ENCODE measurements at regions not wholly inside any gene's neighbourhood (a gene's known extent, or its start where the extent isn't known, plus 50 kb on each side); places are given as distances from the start of the nearest gene placed in this dataset.
"Not testable (repeated sequence)": the region's sequence is repeated elsewhere in the genome, so short reads cannot be mapped to it uniquely, and the experiment has no call there.

DNA sequence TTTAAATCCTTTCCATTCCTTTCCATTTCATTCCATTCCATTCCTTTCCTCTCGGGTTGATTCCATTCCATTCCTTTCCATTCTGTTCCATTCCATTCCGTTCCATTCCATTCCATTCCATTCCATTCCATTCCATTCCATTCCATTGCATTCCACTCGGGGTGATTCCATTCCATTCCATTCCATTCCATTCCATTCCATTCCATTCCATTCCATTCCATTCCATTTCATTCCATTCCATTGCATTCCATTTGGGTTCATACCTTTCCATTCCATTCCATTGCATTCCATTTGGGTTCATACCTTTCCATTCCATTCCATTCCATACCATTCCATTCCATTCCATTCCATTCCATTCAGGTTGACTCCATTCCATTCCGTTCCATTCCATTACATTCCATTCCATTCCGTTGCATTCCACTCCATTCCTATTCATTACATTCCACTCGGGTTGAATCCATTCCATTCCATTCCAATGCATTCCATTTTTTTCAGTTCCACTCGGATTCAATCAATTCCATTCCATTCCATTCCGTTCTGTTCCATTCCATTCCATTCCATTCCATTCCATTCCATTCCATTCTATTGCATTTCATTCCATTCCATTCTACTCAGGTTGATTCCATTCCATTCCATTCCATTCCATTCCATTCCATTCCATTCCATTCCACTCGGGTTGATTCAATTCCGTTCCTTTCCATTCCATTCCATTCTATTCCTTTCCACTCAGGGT lies 164.4 kb downstream of the CWH43 start:
- H3K4me1 ChIP-seq (ENCODE audit: control insufficient read depth in 2 of 2, insufficient read depth in 2 of 2, low read length in 2 of 2); H3K27ac Mint-ChIP-seq; POLR2A ChIA-PET; intact Hi-C loops (cut with micrococcal nuclease); DNase-seq; H3K27ac ChIP-seq (ENCODE audit: low read depth, low read length); H3K4me3 Mint-ChIP-seq; CTCF ChIA-PET; H3K36me3 ChIP-seq (ENCODE audit: control insufficient read depth in 2 of 3, insufficient read depth in 3 of 3, low read length in 3 of 3); H3K27me3 ChIP-seq (ENCODE audit: control insufficient read depth in 2 of 2, insufficient read depth in 2 of 2, low read length in 2 of 2); H3K27me3 Mint-ChIP-seq; H3K4me3 ChIP-seq (ENCODE audit: low read length): not testable (repeated sequence)
- peaks cover 36 to 70% (median 63%) of the 10 kb centered on the region in 5 donors for H3K36me3 Mint-ChIP-seq
- peaks cover 46 to 100% (median 81%) of the 10 kb centered on the region in 11 donors for H3K9me3 Mint-ChIP-seq
- peak; percentile 12 for ATAC-seq
- peaks cover 0 to 43% (median 0%) of the 10 kb centered on the region in 7 donors for H3K4me1 Mint-ChIP-seq
- H3K9me3 ChIP-seq (ENCODE audit: control insufficient read depth in 2 of 3, low read length in 3 of 3), result peaks cover 20 to 86% (median 20%) of the 10 kb centered on the region in 3 experiments

DNA sequence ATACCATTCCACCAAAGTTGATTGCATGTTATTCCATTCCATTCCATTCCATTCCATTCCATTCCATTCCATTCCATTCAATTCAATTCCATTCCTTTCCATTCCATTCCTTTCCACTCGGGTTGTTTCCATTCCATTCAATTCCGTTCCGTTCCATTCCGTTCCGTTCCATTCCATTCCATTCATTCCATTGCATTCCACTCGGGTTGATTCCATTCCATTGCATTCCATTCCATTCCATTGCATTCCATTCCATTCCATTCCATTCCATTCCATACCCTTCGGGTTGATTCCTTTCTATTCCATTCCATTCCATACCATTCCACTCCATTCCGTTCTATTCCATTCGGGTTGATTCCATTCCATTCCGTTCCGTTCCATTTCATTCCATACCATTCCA lies 166.9 kb downstream of the CWH43 start:
- H3K27ac ChIP-seq (ENCODE audit: low read depth, low read length); H3K36me3 ChIP-seq (ENCODE audit: control insufficient read depth in 2 of 3, insufficient read depth in 3 of 3, low read length in 3 of 3); H3K27me3 Mint-ChIP-seq; H3K4me1 ChIP-seq (ENCODE audit: control insufficient read depth in 2 of 2, insufficient read depth in 2 of 2, low read length in 2 of 2); POLR2A ChIA-PET; CTCF ChIA-PET; H3K27me3 ChIP-seq (ENCODE audit: control insufficient read depth in 2 of 2, insufficient read depth in 2 of 2, low read length in 2 of 2); H3K4me3 Mint-ChIP-seq; H3K27ac Mint-ChIP-seq; intact Hi-C loops (cut with micrococcal nuclease); DNase-seq; H3K4me3 ChIP-seq (ENCODE audit: low read length): not testable (repeated sequence)
- peaks cover 0 to 45% (median 0%) of the 10 kb centered on the region in 7 donors for H3K4me1 Mint-ChIP-seq
- ATAC-seq, result peak; percentile 33
- peaks cover 15 to 69% (median 17%) of the 10 kb centered on the region in 3 experiments for H3K9me3 ChIP-seq (ENCODE audit: control insufficient read depth in 2 of 3, low read length in 3 of 3)
- peaks cover 45 to 100% (median 80%) of the 10 kb centered on the region in 11 donors for H3K9me3 Mint-ChIP-seq
- peaks cover 28 to 74% (median 56%) of the 10 kb centered on the region in 5 donors for H3K36me3 Mint-ChIP-seq

DNA sequence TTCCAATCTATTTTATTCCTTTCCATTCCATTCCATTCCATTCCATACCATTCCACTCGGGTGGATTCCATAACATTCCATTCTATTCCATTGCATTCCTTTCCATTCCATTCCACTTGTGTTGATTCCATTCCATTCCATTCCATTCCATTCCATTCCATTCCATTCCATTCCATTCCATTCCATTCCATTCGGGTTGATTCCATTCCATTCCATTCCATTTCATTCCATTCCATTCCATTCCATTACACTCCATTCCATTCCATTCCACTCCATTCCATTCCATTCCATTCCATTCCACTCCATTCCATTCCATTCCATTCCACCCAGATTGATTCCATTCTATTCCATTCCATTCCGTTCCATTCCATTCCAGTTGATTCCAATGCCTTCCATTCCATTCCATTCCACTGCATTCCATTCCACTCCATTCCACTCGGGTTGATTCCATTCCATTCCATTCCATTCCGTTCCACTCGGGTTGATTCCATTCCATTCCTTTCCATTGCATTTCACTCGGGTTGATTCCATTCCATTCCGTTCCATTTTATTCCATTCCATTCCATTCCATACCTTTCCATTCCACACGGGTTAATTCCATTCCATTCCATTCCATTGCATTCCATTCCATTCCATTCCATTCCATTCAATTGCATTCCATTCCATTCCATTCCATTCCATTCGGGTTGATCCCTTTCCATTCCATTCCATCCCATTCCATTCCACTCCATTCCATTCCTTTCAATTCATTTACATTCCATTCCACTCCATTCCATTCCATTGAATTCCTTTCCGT lies 168.4 kb downstream of the CWH43 start:
- Mint-ChIP-seq H3K36me3 (peaks cover 25 to 61% (median 49%) of the 10 kb centered on the region in 5 donors), H3K4me1 (peaks cover 0 to 42% (median 0%) of the 10 kb centered on the region in 7 donors), H3K9me3 (peaks cover 42 to 92% (median 70%) of the 10 kb centered on the region in 11 donors)
- POLR2A ChIA-PET; H3K4me1 ChIP-seq (ENCODE audit: control insufficient read depth in 2 of 2, insufficient read depth in 2 of 2, low read length in 2 of 2); H3K27ac ChIP-seq (ENCODE audit: low read depth, low read length); DNase-seq; H3K27me3 ChIP-seq (ENCODE audit: control insufficient read depth in 2 of 2, insufficient read depth in 2 of 2, low read length in 2 of 2); intact Hi-C loops (cut with micrococcal nuclease); H3K4me3 ChIP-seq (ENCODE audit: low read length); H3K4me3 Mint-ChIP-seq; H3K27me3 Mint-ChIP-seq; CTCF ChIA-PET; H3K36me3 ChIP-seq (ENCODE audit: control insufficient read depth in 2 of 3, insufficient read depth in 3 of 3, low read length in 3 of 3); H3K27ac Mint-ChIP-seq: not testable (repeated sequence)
- peaks cover 15 to 57% (median 17%) of the 10 kb centered on the region in 3 experiments for H3K9me3 ChIP-seq (ENCODE audit: control insufficient read depth in 2 of 3, low read length in 3 of 3)
- peak; percentile 67 for ATAC-seq

DNA sequence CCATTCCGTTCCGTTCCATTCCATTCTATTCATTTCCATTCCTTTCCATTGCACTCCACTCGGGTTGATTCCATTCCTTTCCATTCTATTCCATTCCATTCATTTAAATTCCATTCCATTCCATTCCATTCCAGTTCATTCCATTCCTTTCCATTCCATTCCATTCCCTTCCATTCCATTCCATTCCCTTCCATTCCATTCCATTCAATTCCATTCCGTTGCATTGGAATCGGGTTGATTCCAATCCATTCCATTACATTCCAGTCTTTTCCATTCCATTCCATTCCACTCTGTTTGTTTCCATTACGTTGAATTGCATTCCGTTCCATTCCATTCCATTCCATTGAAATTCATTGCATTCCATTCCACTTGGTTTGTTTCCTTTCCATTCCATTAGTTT lies 169.2 kb downstream of the CWH43 start:
- H3K36me3 ChIP-seq (ENCODE audit: control insufficient read depth in 2 of 3, insufficient read depth in 3 of 3, low read length in 3 of 3); H3K4me3 ChIP-seq (ENCODE audit: low read length); H3K27ac Mint-ChIP-seq; H3K27me3 Mint-ChIP-seq; H3K4me1 ChIP-seq (ENCODE audit: control insufficient read depth in 2 of 2, insufficient read depth in 2 of 2, low read length in 2 of 2); H3K4me3 Mint-ChIP-seq; ATAC-seq; POLR2A ChIA-PET; intact Hi-C loops (cut with micrococcal nuclease); H3K27me3 ChIP-seq (ENCODE audit: control insufficient read depth in 2 of 2, insufficient read depth in 2 of 2, low read length in 2 of 2); H3K27ac ChIP-seq (ENCODE audit: low read depth, low read length); CTCF ChIA-PET; DNase-seq: not testable (repeated sequence)
- peaks cover 12 to 51% (median 14%) of the 10 kb centered on the region in 3 experiments for H3K9me3 ChIP-seq (ENCODE audit: control insufficient read depth in 2 of 3, low read length in 3 of 3)
- H3K36me3 Mint-ChIP-seq, result peaks cover 22 to 55% (median 44%) of the 10 kb centered on the region in 5 donors
- H3K9me3 Mint-ChIP-seq, result peaks cover 37 to 84% (median 63%) of the 10 kb centered on the region in 11 donors
- peaks cover 0 to 36% (median 0%) of the 10 kb centered on the region in 7 donors for H3K4me1 Mint-ChIP-seq

DNA sequence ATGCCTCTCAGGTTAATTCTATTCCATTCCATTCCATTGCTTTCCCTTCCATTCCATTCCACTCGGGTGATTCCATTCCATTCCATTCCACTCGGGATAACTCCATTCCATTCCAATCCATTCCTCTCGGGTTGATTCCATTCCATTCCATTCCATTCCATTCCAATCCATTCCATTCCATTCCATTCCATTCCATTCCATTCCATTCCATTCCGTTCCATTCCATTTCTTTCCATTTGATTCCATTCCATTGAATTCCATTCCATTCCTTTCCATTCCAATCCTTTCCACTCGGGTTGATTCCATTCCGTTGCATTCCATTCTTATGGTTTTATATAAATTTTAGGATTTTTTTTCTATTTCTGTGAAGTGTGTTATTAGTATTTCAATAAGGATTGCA lies 170.2 kb downstream of the CWH43 start:
- H3K4me3 ChIP-seq (ENCODE audit: low read length); H3K27ac ChIP-seq (ENCODE audit: low read depth, low read length); H3K4me1 ChIP-seq (ENCODE audit: control insufficient read depth in 2 of 2, insufficient read depth in 2 of 2, low read length in 2 of 2); H3K27ac Mint-ChIP-seq; H3K36me3 ChIP-seq (ENCODE audit: control insufficient read depth in 2 of 3, insufficient read depth in 3 of 3, low read length in 3 of 3); intact Hi-C loops (cut with micrococcal nuclease); H3K27me3 Mint-ChIP-seq; H3K4me3 Mint-ChIP-seq; DNase-seq; H3K27me3 ChIP-seq (ENCODE audit: control insufficient read depth in 2 of 2, insufficient read depth in 2 of 2, low read length in 2 of 2); CTCF ChIA-PET; POLR2A ChIA-PET: not testable (repeated sequence)
- ATAC-seq, result peak; percentile 45
- H3K9me3 ChIP-seq (ENCODE audit: control insufficient read depth in 2 of 3, low read length in 3 of 3), result peaks cover 7 to 43% (median 8%) of the 10 kb centered on the region in 3 experiments
- peaks cover 18 to 46% (median 37%) of the 10 kb centered on the region in 5 donors for H3K36me3 Mint-ChIP-seq
- peaks cover 29 to 74% (median 53%) of the 10 kb centered on the region in 11 donors for H3K9me3 Mint-ChIP-seq
- H3K4me1 Mint-ChIP-seq, result peaks cover 0 to 29% (median 0%) of the 10 kb centered on the region in 7 donors

DNA sequence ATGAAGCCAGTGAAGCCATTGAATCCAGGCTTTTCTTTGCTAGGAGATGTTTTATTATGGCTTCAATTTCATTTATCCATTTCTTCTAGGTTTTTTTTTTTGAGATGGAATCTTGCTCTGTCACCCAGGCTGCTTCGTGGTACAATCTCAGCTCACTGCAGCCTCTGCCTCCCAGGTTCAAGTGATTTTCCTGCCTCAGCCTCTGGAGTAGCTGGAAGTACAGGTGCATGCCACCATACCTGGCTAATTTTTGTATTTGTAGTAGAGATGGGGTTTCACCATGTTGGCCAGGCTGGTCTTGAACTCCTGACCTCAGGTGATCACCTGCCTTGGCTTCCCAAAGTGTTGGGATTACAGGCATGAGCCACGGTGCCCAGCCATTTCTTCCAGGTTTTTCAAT lies 171.6 kb downstream of the CWH43 start:
- H3K27ac Mint-ChIP-seq; POLR2A ChIA-PET; H3K4me3 ChIP-seq (ENCODE audit: low read length); ATAC-seq; H3K4me1 ChIP-seq (ENCODE audit: control insufficient read depth in 2 of 2, insufficient read depth in 2 of 2, low read length in 2 of 2); H3K27me3 ChIP-seq (ENCODE audit: control insufficient read depth in 2 of 2, insufficient read depth in 2 of 2, low read length in 2 of 2); CTCF ChIA-PET; intact Hi-C loops (cut with micrococcal nuclease); H3K4me3 Mint-ChIP-seq; H3K27me3 Mint-ChIP-seq; H3K27ac ChIP-seq (ENCODE audit: low read depth, low read length); DNase-seq; H3K36me3 ChIP-seq (ENCODE audit: control insufficient read depth in 2 of 3, insufficient read depth in 3 of 3, low read length in 3 of 3): not testable (repeated sequence)
- Mint-ChIP-seq H3K4me1 (peaks cover 0 to 29% (median 0%) of the 10 kb centered on the region in 7 donors), H3K36me3 (peaks cover 18 to 45% (median 36%) of the 10 kb centered on the region in 5 donors), H3K9me3 (peaks cover 29 to 61% (median 46%) of the 10 kb centered on the region in 11 donors)
- H3K9me3 ChIP-seq (ENCODE audit: control insufficient read depth in 2 of 3, low read length in 3 of 3), result peaks cover 6 to 35% (median 8%) of the 10 kb centered on the region in 3 experiments

All from naive thymus-derived CD4-positive, alpha-beta T cell (primary cell).